Fibroblast of peridontal ligament (primary cell): ENCODE measurements at regions not wholly inside any gene's neighbourhood (a gene's known extent, or its start where the extent isn't known, plus 50 kb on each side); places are given as distances from the start of the nearest gene placed in this dataset.

Experiments
- DNase-seq: peaks from one replicate; pipeline ENCODE4 v3.0.0-alpha.2; 2010; ENCODE audit errors: extremely low read depth

- no peak for DNase-seq
These were observed 137.7 kb upstream of the TMEM108 start for GRCh38 chr3:132900481-132900880.

- DNase-seq: no peak
These were observed 140.1 kb upstream of the TMEM108 start for GRCh38 chr3:132898141-132898540.

GRCh38 chr3:132892956-132893355, 145.2 kb upstream of the TMEM108 start:
- no peak for DNase-seq

- no peak for DNase-seq
These were observed 156.3 kb upstream of the TMEM108 start for GRCh38 chr3:132881756-132882409.

GRCh38 chr3:132880986-132881385, 157.2 kb upstream of the TMEM108 start:
- DNase-seq: no peak

- DNase-seq: no peak
These were observed 157.4 kb upstream of the NPHP3 start for GRCh38 chr3:132879656-132880055.

GRCh38 chr3:132874701-132875100, 152.5 kb upstream of the NPHP3 start:
- no peak for DNase-seq

GRCh38 chr3:132872711-132873110, 150.5 kb upstream of the NPHP3 start:
- DNase-seq: no peak

- no peak for DNase-seq
These were observed 149.7 kb upstream of the NPHP3 start for GRCh38 chr3:132871956-132872355.

GRCh38 chr3:132870541-132870940, 148.3 kb upstream of the NPHP3 start:
- DNase-seq: no peak

- DNase-seq: peak; percentile 8
These were observed 145.7 kb upstream of the NPHP3 start for GRCh38 chr3:132867956-132868355.

- DNase-seq: no peak
These were observed 145.3 kb upstream of the NPHP3 start for GRCh38 chr3:132867526-132867925.

GRCh38 chr3:132857317-132857716, 135.1 kb upstream of the NPHP3 start:
- DNase-seq: no peak

GRCh38 chr3:132854856-132855535, 132.8 kb upstream of the NPHP3 start:
- no peak for DNase-seq

GRCh38 chr3:132847849-132848625, 125.8 kb upstream of the NPHP3 start:
- DNase-seq: no peak

- no peak for DNase-seq
These were observed 121.8 kb upstream of the NPHP3 start for GRCh38 chr3:132843851-132844553.

- DNase-seq: no peak
These were observed 121.1 kb upstream of the NPHP3 start for GRCh38 chr3:132843349-132843748.

GRCh38 chr3:132841621-132842020, 119.4 kb upstream of the NPHP3 start:
- no peak for DNase-seq

GRCh38 chr3:132840201-132840700, 118.0 kb upstream of the NPHP3 start:
- DNase-seq: no peak

GRCh38 chr3:132838477-132838876, 116.3 kb upstream of the NPHP3 start:
- DNase-seq: no peak

GRCh38 chr3:132837615-132838014, 115.4 kb upstream of the NPHP3 start:
- no peak for DNase-seq

GRCh38 chr3:132834356-132834755, 112.1 kb upstream of the NPHP3 start:
- no peak for DNase-seq
